ENCODE measurements at regions not wholly inside any gene's neighbourhood (a gene's known extent, or its start where the extent isn't known, plus 50 kb on each side); places are given as distances from the start of the nearest gene placed in this dataset.

GRCh38 chr3:197427021-197427420 is 128.6 kb upstream of the DLG1 start (continued):
- TF ChIP-seq PRDM4 (CRISPR knock-in tag; IDR thresholded peaks at IDR 0.05; ENCODE audit: borderline replicate concordance): no peak
- TF ChIP-seq AGO2 (optimal IDR thresholded peaks at IDR 0.05; ENCODE audit: low read depth, low read length): no peak
- no peak for TF ChIP-seq MTA3 (CRISPR knock-in tag; IDR thresholded peaks at IDR 0.05)
- no peak for TF ChIP-seq SP5 (CRISPR knock-in tag; IDR thresholded peaks at IDR 0.05; ENCODE audit: borderline replicate concordance, low read depth)
- no peak for TF ChIP-seq XRCC5 (optimal IDR thresholded peaks at IDR 0.05; ENCODE audit: low read length)
- TF ChIP-seq ZMYM2 (CRISPR knock-in tag; IDR thresholded peaks at IDR 0.05): no peak
- TF ChIP-seq THYN1 (CRISPR knock-in tag; IDR thresholded peaks at IDR 0.05; ENCODE audit: borderline replicate concordance, low read depth): no peak
- TF ChIP-seq SNAPC4 (CRISPR knock-in tag; IDR thresholded peaks at IDR 0.05): no peak
- TF ChIP-seq IRF9 (CRISPR knock-in tag; IDR thresholded peaks at IDR 0.05; ENCODE audit: borderline replicate concordance): no peak
- TF ChIP-seq ZSCAN21 (CRISPR knock-in tag; IDR thresholded peaks at IDR 0.05; ENCODE audit: borderline replicate concordance): no peak
- no peak for TF ChIP-seq ZNF710 (CRISPR knock-in tag; IDR thresholded peaks at IDR 0.05; ENCODE audit: borderline replicate concordance)
- no peak for TF ChIP-seq JUNB (CRISPR knock-in tag; IDR thresholded peaks at IDR 0.05; ENCODE audit: borderline replicate concordance)
- no peak for TF ChIP-seq SMC3 (IDR thresholded peaks at IDR 0.05; ENCODE audit: low read length)

Data from HepG2 (cell line).